IMR-90 (cell line): ENCODE measurements at regions not wholly inside any gene's neighbourhood (a gene's known extent, or its start where the extent isn't known, plus 50 kb on each side); places are given as distances from the start of the nearest gene placed in this dataset.

Experiments
- ATAC-seq: fragments of 200-7000 bp; cut with Tn5 transposase; 2 replicates; pipeline ENCODE4 v1.9.1; 2020; ENCODE audit warnings: low read depth, mild to moderate bottlenecking, moderate library complexity
- BruUV-seq: library from RNA; stranded (reverse); fragments of 400-500 nt; replicated peaks from 2 replicates; lab custom pipeline; 2021; lab: Mats Ljungman, UMichigan
- CTCF ChIA-PET: fragments of 300-600 bp; formaldehyde crosslinking; extraction: SDS; loops from one replicate; lab custom pipeline; 2021; ENCODE audit warnings: antibody characterized with exemption; lab: Yijun Ruan, JAX
- POLR2A ChIA-PET: fragments of 300-600 bp; sonication (Branson Sonifier 250); formaldehyde crosslinking; loops from one replicate; lab custom pipeline; 2022; ENCODE audit warnings: antibody characterized with exemption; ENCODE audit not compliant: unreplicated experiment; lab: Charles Lee
- DNase-seq: peaks from one replicate; pipeline ENCODE4 v3.0.0; 2013
- H2AFZ ChIP-seq: replicated peaks from 2 replicates; pipeline ENCODE3; 2013; ENCODE audit warnings: low read length, mild to moderate bottlenecking; ENCODE audit not compliant: poor library complexity
- H2AK5ac ChIP-seq: 2 replicates; pipeline ENCODE4 v1.6.1; 2013; ENCODE audit warnings: low read depth, low read length, inconsistent platforms
- H2AK9ac ChIP-seq: replicated peaks from 2 replicates; pipeline ENCODE3; 2013; ENCODE audit warnings: mild to moderate bottlenecking, low read depth, low read length, moderate library complexity; ENCODE audit not compliant: poor library complexity
- H2BK120ac ChIP-seq: 2 replicates; pipeline ENCODE4 v1.6.1; 2013; ENCODE audit warnings: low read depth, low read length, inconsistent platforms
- H2BK15ac ChIP-seq: 3 replicates; pipeline ENCODE4 v1.6.1; 2013; ENCODE audit warnings: low read depth, low read length, inconsistent platforms
- H2BK20ac ChIP-seq: 2 replicates; pipeline ENCODE4 v1.6.1; 2013; ENCODE audit warnings: low read depth, mild to moderate bottlenecking, inconsistent platforms, low read length, moderate library complexity
- H2BK5ac ChIP-seq: 2 replicates; pipeline ENCODE4 v1.6.1; 2013; ENCODE audit warnings: mild to moderate bottlenecking, low read depth, low read length, inconsistent platforms; ENCODE audit not compliant: poor library complexity, severe bottlenecking
- H3K14ac ChIP-seq: replicated peaks from 2 replicates; pipeline ENCODE4 v1.6.1; 2013; ENCODE audit warnings: low read depth, low read length, inconsistent platforms
- H3K18ac ChIP-seq: 2 replicates; pipeline ENCODE4 v1.6.1; 2013; ENCODE audit warnings: low read depth, low read length, control low read depth
- H3K23ac ChIP-seq: 2 replicates; pipeline ENCODE4 v1.6.1; 2013; ENCODE audit warnings: low read depth, low read length, inconsistent platforms
- H3K27ac ChIP-seq: 2 replicates; pipeline ENCODE4 v1.5.1; 2013; ENCODE audit warnings: mild to moderate bottlenecking, control low read depth, low read length; ENCODE audit not compliant: insufficient read depth
- H3K27me3 ChIP-seq: 2 replicates; pipeline ENCODE4 v1.6.1; 2013; ENCODE audit warnings: low read length; ENCODE audit not compliant: control insufficient read depth, insufficient read depth
- H3K36me3 ChIP-seq: 2 replicates; pipeline ENCODE4 v1.6.1; 2013; ENCODE audit warnings: low read length, mixed read lengths; ENCODE audit not compliant: control insufficient read depth, insufficient read depth
- H3K4ac ChIP-seq: 2 replicates; pipeline ENCODE4 v1.6.1; 2013; ENCODE audit warnings: low read depth, low read length, inconsistent platforms
- H3K4me1 ChIP-seq: 2 replicates; pipeline ENCODE4 v1.6.1; 2013; ENCODE audit warnings: low read length, mixed read lengths; ENCODE audit not compliant: control insufficient read depth, insufficient read depth
- H3K4me2 ChIP-seq: 2 replicates; pipeline ENCODE4 v1.6.1; 2013; ENCODE audit warnings: low read depth, mild to moderate bottlenecking, control low read depth, low read length, moderate library complexity
- H3K4me3 ChIP-seq: 2 replicates; pipeline ENCODE4 v1.5.1; 2013; ENCODE audit warnings: low read depth, mild to moderate bottlenecking, control low read depth, low read length, moderate library complexity; ENCODE audit not compliant: insufficient read depth
- H3K56ac ChIP-seq: 2 replicates; pipeline ENCODE4 v1.6.1; 2013; ENCODE audit warnings: low read length, inconsistent platforms; ENCODE audit not compliant: insufficient read depth; ENCODE audit errors: extremely low read depth
- H3K79me1 ChIP-seq, 2 experiments: 2 replicates each; pipeline ENCODE4 v1.6.1; 2013; ENCODE audit warnings: low read length in 2 of 2, inconsistent platforms in 1 of 2, low read depth in 1 of 2
- H3K9ac ChIP-seq: 2 replicates; pipeline ENCODE4 v1.6.1; 2013; ENCODE audit warnings: low read depth, low read length, control low read depth
- H3K9me1 ChIP-seq: 2 replicates; pipeline ENCODE4 v1.6.1; 2013; ENCODE audit warnings: low read length, inconsistent platforms; ENCODE audit not compliant: insufficient read depth
- H3K9me3 ChIP-seq: 2 replicates; pipeline ENCODE4 v1.6.1; 2013; ENCODE audit warnings: low read length; ENCODE audit not compliant: control insufficient read depth, insufficient read depth
- H4K20me1 ChIP-seq: 2 replicates; pipeline ENCODE4 v1.6.1; 2013; ENCODE audit warnings: low read length, inconsistent platforms; ENCODE audit not compliant: insufficient read depth
- H4K5ac ChIP-seq: 2 replicates; pipeline ENCODE4 v1.6.1; 2013; ENCODE audit warnings: mild to moderate bottlenecking, low read depth, low read length, control low read depth
- H4K8ac ChIP-seq, 2 experiments: 2 replicates each; pipeline ENCODE4 v1.6.1; 2013; ENCODE audit warnings: low read depth in 2 of 2, low read length in 2 of 2, control low read depth in 1 of 2, inconsistent platforms in 1 of 2
- H4K91ac ChIP-seq: 2 replicates; pipeline ENCODE4 v1.6.1; 2013; ENCODE audit warnings: low read depth, low read length, inconsistent platforms; ENCODE audit not compliant: insufficient read depth
- BHLHE40 ChIP-seq: fragments of 150-350 bp; IDR thresholded peaks from 2 replicates; pipeline ENCODE4 v1.6.1; 2016; ENCODE audit warnings: mild to moderate bottlenecking, low read depth, low read length
- CEBPB ChIP-seq: IDR thresholded peaks from 2 replicates; pipeline ENCODE4 v1.6.1; 2012; ENCODE audit warnings: low read depth, low read length, improper control_type of control experiment
- CHD1 ChIP-seq: IDR thresholded peaks from 2 replicates; pipeline ENCODE4 v1.6.1; 2012; ENCODE audit warnings: low read depth, low read length, improper control_type of control experiment
- CTCF ChIP-seq: conservative IDR thresholded peaks from 2 replicates; pipeline ENCODE4 v1.5.1; 2012; ENCODE audit warnings: mild to moderate bottlenecking, low read depth, low read length, improper control_type of control experiment
- ELK1 ChIP-seq: fragments of 150-350 bp; IDR thresholded peaks from 2 replicates; pipeline ENCODE4 v1.6.1; 2016; ENCODE audit warnings: low read depth, mild to moderate bottlenecking, low read length, moderate library complexity, borderline replicate concordance
- FOS ChIP-seq: fragments of 150-350 bp; IDR thresholded peaks from 2 replicates; pipeline ENCODE4 v1.6.1; 2016; ENCODE audit warnings: low read depth, low read length
- MAFK ChIP-seq: IDR thresholded peaks from 2 replicates; pipeline ENCODE4 v1.6.1; 2012; ENCODE audit warnings: low read depth, low read length, improper control_type of control experiment
- MAZ ChIP-seq: IDR thresholded peaks from 2 replicates; pipeline ENCODE4 v1.6.1; 2012; ENCODE audit warnings: low read depth, mild to moderate bottlenecking, low read length, improper control_type of control experiment, moderate library complexity, borderline replicate concordance
- NFE2L2 ChIP-seq: fragments of 150-350 bp; IDR thresholded peaks from 2 replicates; pipeline ENCODE4 v1.6.1; 2016; ENCODE audit warnings: low read depth, mild to moderate bottlenecking, low read length
- POLR2A ChIP-seq: IDR thresholded peaks from 2 replicates; pipeline ENCODE4 v1.6.1; 2012; ENCODE audit warnings: mild to moderate bottlenecking, low read depth, low read length
- RAD21 ChIP-seq: IDR thresholded peaks from 2 replicates; pipeline ENCODE4 v1.6.1; 2012; ENCODE audit warnings: low read length, improper control_type of control experiment
- RCOR1 ChIP-seq: IDR thresholded peaks from 2 replicates; pipeline ENCODE4 v1.6.1; 2012; ENCODE audit warnings: mild to moderate bottlenecking, low read length, improper control_type of control experiment; ENCODE audit not compliant: insufficient replicate concordance
- WGBS, 2 experiments: methylation state at CpG; one replicate each; pipeline versions ENCODE4 v1.1.5 to v1.1.7; 2013; ENCODE audit warnings: missing lambda C conversion rate in 2 of 2; ENCODE audit not compliant: insufficient read length in 1 of 2; ENCODE audit errors: extremely low coverage in 2 of 2; 5-methylcytosine and 5-hydroxymethylcytosine counted together
- dilution Hi-C: fragments of 300-500 bp; cut with HindIII; formaldehyde crosslinking; loops from one replicate; pipeline ENCODE4 v1.14.3; 2018; ENCODE audit warnings: low sequenced_read_pairs; ENCODE audit not compliant: unreplicated experiment
- in situ Hi-C: fragments of 300-500 bp; cut with MboI; formaldehyde crosslinking; loops from 3 replicates; pipeline ENCODE4 v1.14.3; 2019; ENCODE audit warnings: low sequenced_read_pairs, inconsistent platforms, mixed read lengths
- intact Hi-C: fragments of 100-400 bp; cut with micrococcal nuclease; formaldehyde crosslinking; loops from 2 replicates; pipeline ENCODE4 v1.10.0; 2022
- TF ChIP-seq, protein P1 (sequence below): fragments of 150-350 bp; IDR thresholded peaks from 2 replicates; pipeline ENCODE4 v1.6.1; 2017; ENCODE audit warnings: mild to moderate bottlenecking, antibody characterized with exemption, low read length, low read depth

DNA sequence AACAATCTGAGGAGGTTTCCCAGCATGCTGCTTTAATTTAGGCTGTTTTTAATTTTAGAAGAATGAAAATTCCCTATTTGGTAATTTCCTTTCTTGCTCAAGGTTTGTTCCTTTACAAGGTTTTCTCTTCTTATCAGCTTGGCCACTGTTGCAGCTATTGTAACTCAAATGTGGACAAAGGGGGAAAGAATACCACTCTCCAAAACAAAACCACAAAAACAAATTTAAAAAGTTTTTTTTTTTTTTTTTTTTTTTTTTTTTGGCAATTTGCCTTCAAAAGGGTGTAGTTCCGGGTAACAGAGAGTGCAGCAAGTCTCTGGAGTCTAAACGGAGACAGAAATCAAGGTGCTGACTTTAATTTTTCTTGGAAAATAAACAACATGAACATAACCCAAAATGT is 306.4 kb upstream of the ARGLU1 start:
- H2BK15ac ChIP-seq: no peak overlapping the region
- H3K79me1 ChIP-seq: no peaks in the 10 kb centered on the region
- H3K4me1 ChIP-seq: no peaks in the 10 kb centered on the region
- no peak overlapping the region for H3K56ac ChIP-seq
- no CpG with 5 or more reads among the region's 2 CpGs for WGBS, 2 experiments
- DNase-seq: no peak
- H2BK5ac ChIP-seq: no peak overlapping the region
- intact Hi-C loops (no loop called here), dilution Hi-C loops (no loop called here), in situ Hi-C loops (no loop called here)
- no peaks in the 10 kb centered on the region for H4K20me1 ChIP-seq
- no peak overlapping the region for H3K4me3 ChIP-seq
- H2BK120ac ChIP-seq: no peak overlapping the region
- ChIA-PET POLR2A (no interaction called here), CTCF (interaction anchor here (0.7 kb wide), 1 partner anchor 106 kb away, joined by 10 read pairs; no protein-coding TSS in a partner anchor)
- H3K9me3 ChIP-seq: no peaks in the 10 kb centered on the region
- no peaks in the 10 kb centered on the region for H3K36me3 ChIP-seq
- H3K27ac ChIP-seq: no peak overlapping the region
- BruUV-seq: no TSS peak
- no peak overlapping the region for H4K8ac ChIP-seq
- H3K9ac ChIP-seq: no peak overlapping the region
- H2AK5ac ChIP-seq: no peak overlapping the region
- H3K4ac ChIP-seq: no peak overlapping the region
- no peaks in the 10 kb centered on the region for H3K9me1 ChIP-seq
- no peak overlapping the region for H3K4me2 ChIP-seq
- no peak for ATAC-seq
- H3K18ac ChIP-seq: no peak overlapping the region
- H3K14ac ChIP-seq: no peak overlapping the region
- no peak overlapping the region for H2AK9ac ChIP-seq
- TF ChIP-seq RCOR1 (no peak), RAD21 (no peak), MAZ (no peak), FOS (no peak), ELK1 (no peak), MAFK (no peak), BHLHE40 (no peak), NFE2L2 (no peak), CHD1 (no peak), CTCF (no peak), CEBPB (no peak), POLR2A (no peak)
- TF ChIP-seq, protein P1, sequence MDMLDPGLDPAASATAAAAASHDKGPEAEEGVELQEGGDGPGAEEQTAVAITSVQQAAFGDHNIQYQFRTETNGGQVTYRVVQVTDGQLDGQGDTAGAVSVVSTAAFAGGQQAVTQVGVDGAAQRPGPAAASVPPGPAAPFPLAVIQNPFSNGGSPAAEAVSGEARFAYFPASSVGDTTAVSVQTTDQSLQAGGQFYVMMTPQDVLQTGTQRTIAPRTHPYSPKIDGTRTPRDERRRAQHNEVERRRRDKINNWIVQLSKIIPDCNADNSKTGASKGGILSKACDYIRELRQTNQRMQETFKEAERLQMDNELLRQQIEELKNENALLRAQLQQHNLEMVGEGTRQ: no peak
- no peak overlapping the region for H2BK20ac ChIP-seq
- no peak overlapping the region for H4K91ac ChIP-seq
- no peak overlapping the region for H3K23ac ChIP-seq
- no peaks in the 10 kb centered on the region; the same call in 1 of the 2 replicates for H3K27me3 ChIP-seq
- no peak overlapping the region for H4K5ac ChIP-seq
- H2AFZ ChIP-seq: no peak overlapping the region
